Smooth muscle cell (in vitro differentiated cells): ENCODE measurements at regions not wholly inside any gene's neighbourhood (a gene's known extent, or its start where the extent isn't known, plus 50 kb on each side); places are given as distances from the start of the nearest gene placed in this dataset.

Experiments
- DNase-seq: peaks from one replicate; lab custom pipeline; 2025; ENCODE audit not compliant: unreplicated experiment; lab: John Stamatoyannopoulos, UW
- H2AFZ ChIP-seq: fragments of 200-600 bp; sonication (generic); 2 replicates; pipeline ENCODE4 v1.6.0; 2016; ENCODE audit warnings: antibody characterized with exemption, low read depth, mild to moderate bottlenecking
- H3F3A ChIP-seq: fragments of 200-600 bp; sonication (generic); 2 replicates; pipeline ENCODE4 v1.6.0; 2017; ENCODE audit warnings: antibody characterized with exemption, low read depth
- H3K27ac ChIP-seq: fragments of 200-600 bp; sonication (generic); 2 replicates; pipeline ENCODE4 v1.5.1; 2016; ENCODE audit warnings: low read depth, mild to moderate bottlenecking
- H3K27me3 ChIP-seq: fragments of 200-600 bp; sonication (generic); 2 replicates; pipeline ENCODE4 v1.6.1; 2016; ENCODE audit warnings: low read depth, mild to moderate bottlenecking
- H3K36me3 ChIP-seq: fragments of 200-600 bp; sonication (generic); 2 replicates; pipeline ENCODE4 v1.5.1; 2016; ENCODE audit warnings: low read depth
- H3K4me1 ChIP-seq: fragments of 200-600 bp; sonication (generic); 2 replicates; pipeline ENCODE4 v1.5.1; 2016; ENCODE audit warnings: low read depth
- H3K4me2 ChIP-seq: fragments of 200-600 bp; sonication (generic); 2 replicates; pipeline ENCODE4 v1.6.0; 2016; ENCODE audit warnings: mild to moderate bottlenecking
- H3K4me3 ChIP-seq: fragments of 200-600 bp; sonication (generic); 2 replicates; pipeline ENCODE4 v1.5.1; 2016; ENCODE audit warnings: mild to moderate bottlenecking
- H3K79me2 ChIP-seq: fragments of 200-600 bp; sonication (generic); 2 replicates; pipeline ENCODE4 v1.6.0; 2016; ENCODE audit warnings: low read depth, mild to moderate bottlenecking
- H3K9ac ChIP-seq: fragments of 200-600 bp; sonication (generic); 2 replicates; pipeline ENCODE4 v1.6.0; 2016; ENCODE audit warnings: low read depth
- H3K9me3 ChIP-seq: fragments of 200-600 bp; sonication (generic); replicated peaks from 2 replicates; pipeline ENCODE4 v1.5.1; 2016; ENCODE audit warnings: low read depth
- H4K20me1 ChIP-seq: fragments of 200-600 bp; sonication (generic); 2 replicates; pipeline ENCODE4 v1.6.0; 2016; ENCODE audit warnings: low read depth
- CTCF ChIP-seq: fragments of 200-600 bp; sonication (generic); IDR thresholded peaks from 2 replicates; pipeline ENCODE4 v1.5.1; 2017; ENCODE audit warnings: borderline replicate concordance, mild to moderate bottlenecking, antibody characterized with exemption; ENCODE audit not compliant: insufficient read depth, poor library complexity, severe bottlenecking
- WGBS: methylation state at CpG from one replicate; pipeline ENCODE4 v1.1.7; 2016; ENCODE audit warnings: low lambda C conversion rate; 5-methylcytosine and 5-hydroxymethylcytosine counted together

- no peaks in the 10 kb centered on the region for H3F3A ChIP-seq
- H3K79me2 ChIP-seq = no peaks in the 10 kb centered on the region
- no peaks in the 10 kb centered on the region for H3K4me1 ChIP-seq
- H3K9ac ChIP-seq = no peak overlapping the region
- DNase-seq = no peak
- H3K4me3 ChIP-seq = no peak overlapping the region
- TF ChIP-seq CTCF = no peak
- H3K4me2 ChIP-seq = no peak overlapping the region
- H3K9me3 ChIP-seq = no peaks in the 10 kb centered on the region
- no peaks in the 10 kb centered on the region for H3K27me3 ChIP-seq
- H2AFZ ChIP-seq = no peak overlapping the region
- WGBS = 92% methylated on average over 4 of the region's 4 CpGs
- H3K36me3 ChIP-seq = no peaks in the 10 kb centered on the region
- H4K20me1 ChIP-seq = no peaks in the 10 kb centered on the region
- H3K27ac ChIP-seq = no peak overlapping the region
Measured at GRCh38 chr13:67946131-67946530, 716.0 kb upstream of the PCDH9 start.

GRCh38 chr13:67943116-67943515, 713.0 kb upstream of the PCDH9 start:
- H3K27ac ChIP-seq = no peak overlapping the region
- no peak overlapping the region for H3K4me3 ChIP-seq
- H3K79me2 ChIP-seq = no peaks in the 10 kb centered on the region
- H3K4me2 ChIP-seq = no peak overlapping the region
- TF ChIP-seq CTCF = no peak
- no peak for DNase-seq
- 64% methylated on average over 4 of the region's 4 CpGs for WGBS
- no peaks in the 10 kb centered on the region for H3F3A ChIP-seq
- no peaks in the 10 kb centered on the region for H4K20me1 ChIP-seq
- no peak overlapping the region for H2AFZ ChIP-seq
- no peaks in the 10 kb centered on the region for H3K36me3 ChIP-seq
- H3K9ac ChIP-seq = no peak overlapping the region
- H3K4me1 ChIP-seq = no peaks in the 10 kb centered on the region
- no peaks in the 10 kb centered on the region for H3K27me3 ChIP-seq
- no peaks in the 10 kb centered on the region for H3K9me3 ChIP-seq

- no peaks in the 10 kb centered on the region for H3K9me3 ChIP-seq
- H3K4me1 ChIP-seq = no peaks in the 10 kb centered on the region
- no peak overlapping the region for H2AFZ ChIP-seq
- H3K27ac ChIP-seq = no peak overlapping the region
- H3F3A ChIP-seq = no peaks in the 10 kb centered on the region
- no peak overlapping the region for H3K4me2 ChIP-seq
- no peaks in the 10 kb centered on the region for H3K79me2 ChIP-seq
- H3K36me3 ChIP-seq = no peaks in the 10 kb centered on the region
- no peak overlapping the region for H3K9ac ChIP-seq
- no peak for DNase-seq
- H3K27me3 ChIP-seq = no peaks in the 10 kb centered on the region
- no peaks in the 10 kb centered on the region for H4K20me1 ChIP-seq
- TF ChIP-seq CTCF = no peak
- H3K4me3 ChIP-seq = no peak overlapping the region
Measured at GRCh38 chr13:67935626-67936025, 705.5 kb upstream of the PCDH9 start.

- Histone ChIP-seq H3K4me3 (no peak overlapping the region), H3K79me2 (no peaks in the 10 kb centered on the region), H3K36me3 (no peaks in the 10 kb centered on the region), H3K27ac (no peak overlapping the region), H3K9ac (no peak overlapping the region), H3K27me3 (no peaks in the 10 kb centered on the region), H3F3A (no peaks in the 10 kb centered on the region), H3K4me1 (no peaks in the 10 kb centered on the region), H2AFZ (no peak overlapping the region), H4K20me1 (no peaks in the 10 kb centered on the region), H3K9me3 (no peaks in the 10 kb centered on the region), H3K4me2 (no peak overlapping the region)
- no peak for DNase-seq
- no peak for TF ChIP-seq CTCF
- WGBS = 64% methylated on average over 1 of the region's 1 CpG
Measured at GRCh38 chr13:67934617-67935330, 704.6 kb upstream of the PCDH9 start.
